ENCODE measurements at regions not wholly inside any gene's neighbourhood (a gene's known extent, or its start where the extent isn't known, plus 50 kb on each side); places are given as distances from the start of the nearest gene placed in this dataset.

DNA sequence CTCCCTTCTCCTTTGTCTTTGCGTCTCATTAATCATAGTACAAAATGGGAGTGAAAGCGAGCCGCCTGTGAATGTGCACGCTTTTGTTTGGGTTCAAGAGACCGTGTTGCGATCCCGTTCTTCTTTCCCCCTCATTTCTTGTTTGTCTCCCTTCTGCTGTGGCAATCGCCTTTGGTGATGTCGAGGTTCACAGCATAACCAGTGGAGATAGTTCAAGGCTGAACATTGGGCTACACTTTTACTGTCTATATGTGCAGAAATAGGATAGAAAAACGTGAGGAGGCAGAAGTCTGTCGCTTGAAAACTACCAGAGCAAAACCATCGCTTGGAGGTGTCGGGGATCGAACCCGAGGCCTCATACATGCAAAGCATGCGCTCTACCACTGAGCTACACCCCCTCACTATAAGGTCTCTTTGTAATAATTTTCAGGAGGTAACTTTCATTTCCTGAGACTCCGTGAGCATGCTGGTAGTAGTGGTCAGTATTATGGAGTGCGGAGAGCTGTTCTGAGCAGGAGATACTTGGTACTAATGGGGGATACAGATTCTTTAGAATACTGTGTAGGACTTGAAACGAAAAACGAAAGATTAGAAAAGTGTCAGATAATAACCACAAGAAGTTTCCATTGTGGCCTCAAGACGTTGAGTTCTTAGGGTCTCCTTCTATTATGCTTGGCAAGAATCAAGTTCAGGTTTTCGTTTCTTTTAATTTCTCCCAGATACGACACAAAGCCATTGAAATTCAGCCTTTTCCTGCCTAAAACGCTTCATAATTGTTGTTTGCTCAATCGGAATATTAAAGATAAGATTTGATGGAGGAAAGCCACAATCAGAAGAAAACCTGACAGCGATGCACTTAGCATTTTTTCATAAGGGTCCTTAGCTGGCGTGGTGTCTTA is 106.6 kb downstream of the TRIM27 start:
- Histone ChIP-seq H3K4me3 (ENCODE audit: low read length, poor library complexity, severe bottlenecking) (no peak overlapping the region), H3K27me3 (ENCODE audit: insufficient read depth, low read length, poor library complexity, severe bottlenecking) (no peaks in the 10 kb centered on the region), H2AFZ (ENCODE audit: low read length) (no peak overlapping the region), H3K9me3 (ENCODE audit: insufficient read depth, low read depth, low read length) (no peaks in the 10 kb centered on the region), H4K20me1 (ENCODE audit: insufficient read depth, low read length, poor library complexity, severe bottlenecking) (no peaks in the 10 kb centered on the region), H3K4me2 (ENCODE audit: low read depth, low read length, poor library complexity, severe bottlenecking) (no peak overlapping the region), H3F3A (ENCODE audit: low read depth) (no peaks in the 10 kb centered on the region), H3K79me2 (ENCODE audit: insufficient read depth, low read length) (no peaks in the 10 kb centered on the region), H3K36me3 (ENCODE audit: insufficient read depth, low read length) (no peaks in the 10 kb centered on the region), H3K4me1 (ENCODE audit: insufficient read depth, low read length, poor library complexity, severe bottlenecking) (no peaks in the 10 kb centered on the region), H3K9me2 (replicated peaks; ENCODE audit: low read depth, low read length) (no peaks in the 10 kb centered on the region), H3K9ac (ENCODE audit: low read depth, low read length, poor library complexity, severe bottlenecking) (no peak overlapping the region)
- TF ChIP-seq, protein P1, sequence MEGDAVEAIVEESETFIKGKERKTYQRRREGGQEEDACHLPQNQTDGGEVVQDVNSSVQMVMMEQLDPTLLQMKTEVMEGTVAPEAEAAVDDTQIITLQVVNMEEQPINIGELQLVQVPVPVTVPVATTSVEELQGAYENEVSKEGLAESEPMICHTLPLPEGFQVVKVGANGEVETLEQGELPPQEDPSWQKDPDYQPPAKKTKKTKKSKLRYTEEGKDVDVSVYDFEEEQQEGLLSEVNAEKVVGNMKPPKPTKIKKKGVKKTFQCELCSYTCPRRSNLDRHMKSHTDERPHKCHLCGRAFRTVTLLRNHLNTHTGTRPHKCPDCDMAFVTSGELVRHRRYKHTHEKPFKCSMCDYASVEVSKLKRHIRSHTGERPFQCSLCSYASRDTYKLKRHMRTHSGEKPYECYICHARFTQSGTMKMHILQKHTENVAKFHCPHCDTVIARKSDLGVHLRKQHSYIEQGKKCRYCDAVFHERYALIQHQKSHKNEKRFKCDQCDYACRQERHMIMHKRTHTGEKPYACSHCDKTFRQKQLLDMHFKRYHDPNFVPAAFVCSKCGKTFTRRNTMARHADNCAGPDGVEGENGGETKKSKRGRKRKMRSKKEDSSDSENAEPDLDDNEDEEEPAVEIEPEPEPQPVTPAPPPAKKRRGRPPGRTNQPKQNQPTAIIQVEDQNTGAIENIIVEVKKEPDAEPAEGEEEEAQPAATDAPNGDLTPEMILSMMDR (conservative IDR thresholded peaks at IDR 0.05; ENCODE audit: low read length) = no peak
- TF ChIP-seq EZH2phosphoT487 (IDR thresholded peaks at IDR 0.05; ENCODE audit: borderline replicate concordance) = no peak

DNA sequence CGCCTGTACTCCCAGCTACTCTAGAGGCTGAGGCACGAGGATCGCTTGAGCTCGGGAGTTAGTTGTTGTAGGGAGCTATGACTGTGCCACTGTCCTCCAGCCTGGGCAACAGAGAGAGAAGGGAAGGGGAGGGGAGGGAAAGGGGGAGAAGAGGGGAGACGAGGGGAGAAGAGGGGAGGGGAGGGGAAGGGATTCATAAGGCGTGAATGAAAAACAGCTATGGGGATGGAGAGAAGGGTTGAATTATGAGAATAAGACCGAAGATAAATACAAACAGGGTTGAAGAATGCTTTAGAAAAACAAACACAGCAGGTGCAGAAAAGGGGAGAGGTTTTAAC is 106.0 kb downstream of the TRIM27 start:
- Histone ChIP-seq H3K36me3 (ENCODE audit: insufficient read depth, low read length) (no peaks in the 10 kb centered on the region), H3K4me2 (ENCODE audit: low read depth, low read length, poor library complexity, severe bottlenecking) (no peak overlapping the region), H3F3A (ENCODE audit: low read depth) (no peaks in the 10 kb centered on the region), H4K20me1 (ENCODE audit: insufficient read depth, low read length, poor library complexity, severe bottlenecking) (no peaks in the 10 kb centered on the region), H3K27me3 (ENCODE audit: insufficient read depth, low read length, poor library complexity, severe bottlenecking) (no peaks in the 10 kb centered on the region), H3K79me2 (ENCODE audit: insufficient read depth, low read length) (no peaks in the 10 kb centered on the region), H3K9me2 (replicated peaks; ENCODE audit: low read depth, low read length) (no peaks in the 10 kb centered on the region), H2AFZ (ENCODE audit: low read length) (no peak overlapping the region), H3K4me3 (ENCODE audit: low read length, poor library complexity, severe bottlenecking) (no peak overlapping the region), H3K4me1 (ENCODE audit: insufficient read depth, low read length, poor library complexity, severe bottlenecking) (no peaks in the 10 kb centered on the region), H3K9me3 (ENCODE audit: insufficient read depth, low read depth, low read length) (no peaks in the 10 kb centered on the region), H3K9ac (ENCODE audit: low read depth, low read length, poor library complexity, severe bottlenecking) (no peak overlapping the region)
- TF ChIP-seq, protein P1 (conservative IDR thresholded peaks at IDR 0.05; ENCODE audit: low read length) = no peak
- TF ChIP-seq EZH2phosphoT487 (IDR thresholded peaks at IDR 0.05; ENCODE audit: borderline replicate concordance) = no peak

DNA sequence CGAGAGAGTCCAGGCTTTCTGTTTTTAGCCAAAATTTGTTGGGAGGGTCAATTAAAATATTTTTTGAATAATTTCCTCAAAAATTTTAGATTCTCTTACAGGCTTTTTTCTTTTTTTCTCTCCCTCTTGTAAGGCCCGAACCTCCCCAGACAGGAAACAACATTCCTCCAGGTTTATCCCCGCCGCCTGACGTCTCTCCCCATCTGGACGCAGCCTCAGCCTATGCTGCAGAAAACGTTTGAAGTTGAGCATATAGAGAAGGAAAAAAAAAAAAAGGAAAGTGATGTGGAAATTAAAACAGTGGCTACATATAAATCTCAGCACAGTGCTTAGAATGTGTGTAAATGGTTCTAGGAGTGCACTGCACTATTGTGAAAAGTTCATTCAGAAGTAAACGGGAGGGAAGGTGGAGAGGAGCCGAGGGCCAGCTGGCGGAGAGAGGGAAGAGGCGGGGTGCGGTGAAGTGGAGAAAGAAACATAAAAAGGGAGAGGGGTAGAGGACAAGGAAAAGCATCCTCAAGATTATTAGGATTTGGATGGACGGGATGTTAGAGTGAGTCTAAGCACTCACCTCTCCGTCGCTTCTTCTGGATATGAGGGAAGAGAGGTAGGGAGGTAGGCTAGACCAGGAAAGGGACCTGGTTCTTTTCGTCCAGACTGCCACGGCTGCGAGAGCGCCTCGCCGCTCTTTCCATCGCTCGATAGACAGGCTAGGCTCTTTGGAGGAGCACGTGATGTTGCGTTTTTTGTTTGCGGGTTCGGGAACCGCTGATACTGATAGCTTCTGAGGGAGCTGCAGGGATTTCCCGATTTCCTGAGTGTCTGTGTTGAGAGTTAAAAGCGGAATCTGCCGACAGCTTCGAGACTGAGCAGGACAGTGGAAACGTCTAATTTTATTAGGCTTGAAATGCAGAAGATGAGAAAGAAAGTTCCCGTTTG is 98.7 kb downstream of the TRIM27 start:
- no peak overlapping the region for H3K9ac ChIP-seq (ENCODE audit: low read depth, low read length, poor library complexity, severe bottlenecking)
- H3K4me1 ChIP-seq (ENCODE audit: insufficient read depth, low read length, poor library complexity, severe bottlenecking) = no peaks in the 10 kb centered on the region
- H3K9me2 ChIP-seq (replicated peaks; ENCODE audit: low read depth, low read length) = no peaks in the 10 kb centered on the region
- no peaks in the 10 kb centered on the region for H3K27me3 ChIP-seq (ENCODE audit: insufficient read depth, low read length, poor library complexity, severe bottlenecking)
- no peak overlapping the region for H2AFZ ChIP-seq (ENCODE audit: low read length)
- no peaks in the 10 kb centered on the region for H3F3A ChIP-seq (ENCODE audit: low read depth)
- H3K4me3 ChIP-seq (ENCODE audit: low read length, poor library complexity, severe bottlenecking) = no peak overlapping the region
- no peaks in the 10 kb centered on the region for H3K9me3 ChIP-seq (ENCODE audit: insufficient read depth, low read depth, low read length)
- no peaks in the 10 kb centered on the region for H3K36me3 ChIP-seq (ENCODE audit: insufficient read depth, low read length)
- no peaks in the 10 kb centered on the region for H4K20me1 ChIP-seq (ENCODE audit: insufficient read depth, low read length, poor library complexity, severe bottlenecking)
- H3K4me2 ChIP-seq (ENCODE audit: low read depth, low read length, poor library complexity, severe bottlenecking) = no peak overlapping the region
- TF ChIP-seq, protein P1 (conservative IDR thresholded peaks at IDR 0.05; ENCODE audit: low read length) = no peak
- no peak for TF ChIP-seq EZH2phosphoT487 (IDR thresholded peaks at IDR 0.05; ENCODE audit: borderline replicate concordance)
- no peaks in the 10 kb centered on the region for H3K79me2 ChIP-seq (ENCODE audit: insufficient read depth, low read length)
